H1 (cell line): ENCODE measurements at regions not wholly inside any gene's neighbourhood (a gene's known extent, or its start where the extent isn't known, plus 50 kb on each side); places are given as distances from the start of the nearest gene placed in this dataset.
"Not testable (repeated sequence)": the region's sequence is repeated elsewhere in the genome, so short reads cannot be mapped to it uniquely, and the experiment has no call there.

ENCODE experiments used
- CTCF ChIA-PET: fragments of 300-600 bp; sonication (Branson Sonifier 250); formaldehyde crosslinking; loops from one replicate; lab custom pipeline; 2021; ENCODE audit not compliant: partially characterized antibody; lab: Charles Lee
- POLR2A ChIA-PET: fragments of 300-600 bp; sonication (Branson Sonifier 250); formaldehyde crosslinking; loops from one replicate; lab custom pipeline; 2021; ENCODE audit warnings: inconsistent platforms; ENCODE audit not compliant: partially characterized antibody; lab: Charles Lee
- DNase-seq, 2 experiments: peaks; one replicate each; pipeline versions ENCODE4 v3.0.0 to v3.0.0-alpha.2; 2010 to 2022; ENCODE audit warnings: low spot score in 2 of 2, low read depth in 1 of 2, mixed read lengths in 1 of 2
- FAIRE-seq: peaks from 2 replicates; lab custom pipeline; 2011; peaks lifted over from hg19 to GRCh38; lab: Jason Lieb, UNC
- H2AFZ ChIP-seq: 2 replicates; pipeline ENCODE4 v1.8.1; 2012; ENCODE audit warnings: low read length, inconsistent platforms
- H2AK5ac ChIP-seq: 2 replicates; pipeline ENCODE4 v1.6.1; 2013; ENCODE audit warnings: low read depth, low read length
- H2BK120ac ChIP-seq: replicated peaks from 2 replicates; pipeline ENCODE3; 2013; ENCODE audit warnings: low read depth, low read length, inconsistent platforms
- H2BK12ac ChIP-seq: 2 replicates; pipeline ENCODE4 v1.6.1; 2013; ENCODE audit warnings: low read depth, low read length
- H2BK15ac ChIP-seq: 2 replicates; pipeline ENCODE4 v1.6.1; 2013; ENCODE audit warnings: low read length
- H2BK20ac ChIP-seq: 2 replicates; pipeline ENCODE4 v1.6.1; 2013; ENCODE audit warnings: low read length
- H2BK5ac ChIP-seq: 2 replicates; pipeline ENCODE4 v1.6.1; 2013; ENCODE audit warnings: low read depth, low read length
- H3K14ac ChIP-seq: 2 replicates; pipeline ENCODE4 v1.6.1; 2013; ENCODE audit warnings: inconsistent platforms; ENCODE audit not compliant: insufficient read length
- H3K18ac ChIP-seq: 2 replicates; pipeline ENCODE4 v1.6.1; 2013; ENCODE audit warnings: low read length; ENCODE audit errors: extremely low read depth
- H3K23ac ChIP-seq: 2 replicates; pipeline ENCODE4 v1.6.1; 2013; ENCODE audit warnings: inconsistent platforms; ENCODE audit not compliant: insufficient read length
- H3K23me2 ChIP-seq: 2 replicates; pipeline ENCODE4 v1.6.1; 2013; ENCODE audit warnings: low read depth, low read length
- H3K27ac ChIP-seq: 2 replicates; pipeline ENCODE4 v1.6.1; 2011; ENCODE audit warnings: low read depth, low read length, inconsistent platforms
- H3K27me3 ChIP-seq, 4 experiments: replicated peaks in 1 of 4; 1 replicate in 1 of 4; 2 replicates in 3 of 4; pipeline versions ENCODE4 v1.6.1 to v1.8.1; 2011 to 2013; ENCODE audit warnings: low read length in 3 of 4, mild to moderate bottlenecking in 3 of 4, inconsistent platforms in 2 of 4, mixed read lengths in 2 of 4, moderate library complexity in 1 of 4; ENCODE audit not compliant: control insufficient read depth in 3 of 4, insufficient read depth in 3 of 4; ENCODE audit errors: extremely low read depth in 1 of 4
- H3K36me3 ChIP-seq, 4 experiments: 2 replicates each; pipeline versions ENCODE4 v1.6.1 to v1.8.1; 2011 to 2013; ENCODE audit warnings: mild to moderate bottlenecking in 4 of 4, low read length in 3 of 4, moderate library complexity in 2 of 4, control low read depth in 1 of 4, inconsistent platforms in 1 of 4; ENCODE audit not compliant: insufficient read depth in 4 of 4, control insufficient read depth in 2 of 4
- H3K4ac ChIP-seq: replicated peaks from 2 replicates; pipeline ENCODE3; 2013; ENCODE audit warnings: low read length, low read depth, mixed read lengths, inconsistent platforms; ENCODE audit not compliant: insufficient read length
- H3K4me1 ChIP-seq, 4 experiments: replicated peaks in 1 of 4; 1 replicate in 1 of 4; 2 replicates in 3 of 4; pipeline versions ENCODE4 v1.6.1 to v1.8.1; 2011 to 2013; ENCODE audit warnings: low read length in 3 of 4, inconsistent platforms in 2 of 4, mixed read lengths in 1 of 4; ENCODE audit not compliant: insufficient read depth in 4 of 4, control insufficient read depth in 3 of 4
- H3K4me2 ChIP-seq, 2 experiments: 2 replicates each; pipeline versions ENCODE4 v1.6.1 to v1.8.1; 2011 to 2013; ENCODE audit warnings: low read depth in 2 of 2, low read length in 2 of 2, control low read depth in 1 of 2, inconsistent platforms in 1 of 2, mild to moderate bottlenecking in 1 of 2; ENCODE audit not compliant: insufficient read depth in 1 of 2
- H3K4me3 ChIP-seq, 4 experiments: fragments of 200-600, 300-600 bp in 1 of 4; sonication (generic), shearing (Covaris generic), sonication (Bioruptor Twin) in 1 of 4; 2 replicates each; pipeline versions ENCODE4 v1.5.1 to v1.8.1; 2011 to 2016; ENCODE audit warnings: low read length in 4 of 4, low read depth in 3 of 4, control low read depth in 2 of 4, inconsistent platforms in 2 of 4, mild to moderate bottlenecking in 2 of 4, mixed read lengths in 1 of 4, moderate library complexity in 1 of 4; ENCODE audit not compliant: insufficient read depth in 2 of 4; ENCODE audit errors: extremely low read depth in 1 of 4
- H3K56ac ChIP-seq: replicated peaks from 2 replicates; pipeline ENCODE3; 2013; ENCODE audit warnings: low read depth, mild to moderate bottlenecking, mixed read lengths, low read length, inconsistent platforms; ENCODE audit not compliant: insufficient read length
- H3K79me1 ChIP-seq: 2 replicates; pipeline ENCODE4 v1.6.1; 2013; ENCODE audit warnings: low read depth, low read length, control low read depth
- H3K79me2 ChIP-seq, 2 experiments: 2 replicates each; pipeline versions ENCODE4 v1.6.1 to v1.8.1; 2012 to 2013; ENCODE audit warnings: low read length in 2 of 2, mild to moderate bottlenecking in 2 of 2, inconsistent platforms in 1 of 2; ENCODE audit not compliant: insufficient read depth in 2 of 2, control insufficient read depth in 1 of 2
- H3K9ac ChIP-seq, 4 experiments: replicated peaks in 1 of 4; 1 replicate in 1 of 4; 2 replicates in 3 of 4; pipeline versions ENCODE4 v1.6.1 to v1.8.1; 2011 to 2013; ENCODE audit warnings: low read depth in 3 of 4, low read length in 3 of 4, control low read depth in 2 of 4, mild to moderate bottlenecking in 2 of 4, moderate library complexity in 2 of 4, inconsistent platforms in 1 of 4; ENCODE audit errors: extremely low read depth in 1 of 4
- H3K9me3 ChIP-seq, 2 experiments: 2 replicates each; pipeline versions ENCODE4 v1.6.1 to v1.8.1; 2012 to 2013; ENCODE audit warnings: mild to moderate bottlenecking in 2 of 2, moderate library complexity in 2 of 2, control low read depth in 1 of 2, inconsistent platforms in 1 of 2, low read depth in 1 of 2, low read length in 1 of 2, mixed read lengths in 1 of 2; ENCODE audit not compliant: insufficient read depth in 2 of 2
- H4K20me1 ChIP-seq, 2 experiments: replicated peaks in 1 of 2; 2 replicates each; pipeline versions ENCODE3 to v1.8.1; 2011 to 2013; ENCODE audit warnings: inconsistent platforms in 2 of 2, low read length in 2 of 2, mild to moderate bottlenecking in 1 of 2; ENCODE audit not compliant: insufficient read depth in 2 of 2, control insufficient read depth in 1 of 2
- H4K5ac ChIP-seq: 2 replicates; pipeline ENCODE4 v1.6.1; 2013; ENCODE audit warnings: low read length, low read depth, mixed read lengths, inconsistent platforms; ENCODE audit not compliant: insufficient read length
- H4K8ac ChIP-seq: 2 replicates; pipeline ENCODE4 v1.8.0; 2013; ENCODE audit warnings: mild to moderate bottlenecking, moderate library complexity, low read length, inconsistent platforms; ENCODE audit not compliant: insufficient read depth; ENCODE audit errors: extremely low read depth
- H4K91ac ChIP-seq: replicated peaks from 2 replicates; pipeline ENCODE3; 2013; ENCODE audit warnings: low read length, mixed read lengths, inconsistent platforms; ENCODE audit not compliant: insufficient read length
- BCL11A ChIP-seq, 2 experiments: IDR thresholded peaks; one replicate each; pipeline ENCODE4 v1.6.1; 2011; ENCODE audit warnings: low read depth in 2 of 2, low read length in 2 of 2, mild to moderate bottlenecking in 2 of 2
- WGBS, 2 experiments: shearing (Covaris generic) in 1 of 2; methylation state at CpG; one replicate each; pipeline versions ENCODE4 v1.1.6 to v1.1.7; 2013 to 2015; ENCODE audit warnings: low lambda C conversion rate in 2 of 2, mixed read lengths in 2 of 2, inconsistent platforms in 1 of 2, low coverage in 1 of 2, missing lambda C conversion rate in 1 of 2; ENCODE audit not compliant: insufficient replicate concordance in 2 of 2, insufficient coverage in 1 of 2, insufficient read length in 1 of 2; ENCODE audit errors: extremely low coverage in 1 of 2, missing lambda C conversion rate in 1 of 2; 5-methylcytosine and 5-hydroxymethylcytosine counted together

DNA sequence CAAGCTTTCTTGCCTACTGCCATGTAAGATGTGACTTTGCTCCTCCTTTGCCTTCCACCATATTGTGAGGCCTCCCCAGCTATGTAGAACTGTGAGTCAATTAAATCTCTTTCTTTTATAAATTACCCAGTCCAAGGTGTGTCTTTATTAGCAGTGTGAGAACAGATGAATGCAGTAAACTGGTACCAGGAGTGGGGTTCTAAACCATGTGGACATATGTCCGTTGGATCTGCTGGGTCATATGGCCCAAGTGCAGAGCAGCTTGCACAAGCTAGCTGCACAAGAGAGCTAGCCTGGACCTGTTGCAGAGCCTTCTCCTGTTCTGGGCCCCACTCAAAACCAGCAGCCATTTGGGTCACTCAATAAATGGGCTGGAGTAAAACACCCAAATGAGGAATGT lies 177.1 kb downstream of the HIPK3 start (continued):
- TF ChIP-seq BCL11A (IDR thresholded peaks at IDR 0.05; ENCODE audit: low read depth in 2 of 2, low read length in 2 of 2), result no peak

DNA sequence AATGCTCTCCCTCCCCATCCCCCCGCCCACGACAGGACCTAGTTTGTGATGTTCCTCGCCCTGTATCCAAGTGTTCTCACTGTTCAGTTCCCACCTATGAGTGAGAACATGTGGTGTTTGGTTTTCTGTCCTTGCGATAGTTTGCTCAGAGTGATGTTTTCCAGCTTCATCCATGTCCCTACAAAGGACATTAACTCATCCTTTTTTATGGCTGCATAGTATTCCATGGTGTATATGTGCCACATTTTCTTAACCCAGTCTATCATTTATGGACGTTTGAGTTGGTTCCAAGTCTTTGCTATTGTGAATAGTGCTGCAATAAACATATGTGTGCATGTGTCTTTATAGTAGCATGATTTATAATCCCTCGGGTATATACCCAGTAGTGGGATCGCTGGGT lies 171.3 kb downstream of the HIPK3 start:
- H2BK15ac ChIP-seq, H2BK120ac ChIP-seq, H3K9ac ChIP-seq, H3K23ac ChIP-seq, H3K18ac ChIP-seq, H2AK5ac ChIP-seq, H4K91ac ChIP-seq, H3K27me3 ChIP-seq, H4K20me1 ChIP-seq, POLR2A ChIA-PET, DNase-seq, H3K23me2 ChIP-seq, H3K4ac ChIP-seq, H3K36me3 ChIP-seq, H2AFZ ChIP-seq, H2BK5ac ChIP-seq, FAIRE-seq, H4K8ac ChIP-seq, H2BK12ac ChIP-seq, H3K9me3 ChIP-seq, H2BK20ac ChIP-seq, H3K56ac ChIP-seq, H3K4me3 ChIP-seq, H3K4me2 ChIP-seq, H3K14ac ChIP-seq, H3K27ac ChIP-seq, CTCF ChIA-PET, H3K79me1 ChIP-seq, H4K5ac ChIP-seq, H3K4me1 ChIP-seq, H3K79me2 ChIP-seq: not testable (repeated sequence)
- WGBS, 2 experiments, result 94% methylated on average over 7 of the region's 7 CpGs; no CpG with 5 or more reads in 1 of the 2 experiments
